Heart left ventricle (tissue), 16 donors: ENCODE measurements at regions not wholly inside any gene's neighbourhood (a gene's known extent, or its start where the extent isn't known, plus 50 kb on each side); places are given as distances from the start of the nearest gene placed in this dataset.

Experiments used
- ATAC-seq, 4 donors: fragments of 200-7000 bp; cut with Tn5 transposase; one replicate each; pipeline ENCODE4 v1.9.1; 2020 to 2022; ENCODE audit warnings: moderate library complexity in 4 of 4, mild to moderate bottlenecking in 3 of 4, moderate number of reproducible peaks in 1 of 4
- DNase-seq, 5 donors: peaks; one replicate each; pipeline ENCODE4 v3.0.0-alpha.2; 2020
- H3K27ac ChIP-seq, 12 donors: fragments of 200-600 bp; sonication (generic) in 4 of 12; one replicate each; pipeline versions ENCODE4 v1.5.0 to v1.8.0; 2016 to 2022; ENCODE audit warnings: mild to moderate bottlenecking in 2 of 12
- H3K27me3 ChIP-seq, 9 donors: fragments of 200-600 bp; sonication (generic) in 2 of 9; one replicate each; pipeline versions ENCODE4 v1.5.1 to v1.8.0; 2016 to 2022; ENCODE audit warnings: mild to moderate bottlenecking in 3 of 9
- H3K36me3 ChIP-seq, 9 donors: fragments of 200-600 bp; sonication (generic) in 2 of 9; one replicate each; pipeline versions ENCODE4 v1.5.0 to v1.8.0; 2018 to 2022; ENCODE audit warnings: mild to moderate bottlenecking in 2 of 9
- H3K4me1 ChIP-seq, 12 donors: fragments of 200-600 bp; sonication (generic) in 4 of 12; one replicate each; pipeline versions ENCODE4 v1.5.0 to v1.8.0; 2016 to 2022; ENCODE audit warnings: mild to moderate bottlenecking in 3 of 12
- H3K4me3 ChIP-seq, 12 donors: fragments of 200-600 bp; sonication (generic) in 4 of 12; one replicate each; pipeline versions ENCODE4 v1.5.0 to v1.8.0; 2017 to 2022; ENCODE audit warnings: mild to moderate bottlenecking in 9 of 12, moderate library complexity in 4 of 12
- H3K9me3 ChIP-seq, 12 donors: fragments of 200-600 bp; sonication (generic) in 4 of 12; one replicate each; pipeline versions ENCODE4 v1.5.0 to v1.8.0; 2016 to 2022; ENCODE audit warnings: mild to moderate bottlenecking in 1 of 12
- CTCF ChIP-seq, 12 donors: fragments of 200-600 bp; sonication (generic) in 4 of 12; IDR thresholded peaks; one replicate each; pipeline versions ENCODE4 v1.5.0 to v1.8.0; 2018 to 2022; ENCODE audit warnings: antibody characterized with exemption in 12 of 12, mild to moderate bottlenecking in 5 of 12
- POLR2A ChIP-seq, 2 donors: fragments of 450-650 bp; IDR thresholded peaks; one replicate each; pipeline ENCODE4 v1.6.1; 2017; ENCODE audit warnings: antibody characterized with exemption in 2 of 2, mild to moderate bottlenecking in 2 of 2, moderate library complexity in 2 of 2
- WGBS, 4 donors: extraction: QIAGEN DNeasy Blood & Tissue Kit in 2 of 4; methylation state at CpG; one replicate each; pipeline versions ENCODE4 v1.1.5 to v1.1.7; 2013 to 2018; 5-methylcytosine and 5-hydroxymethylcytosine counted together
- intact Hi-C, 10 donors: fragments of 100-400 bp; cut with DNase I; formaldehyde crosslinking; loops; one replicate each; pipeline versions ENCODE4 v1.11.1 to v1.14.2; 2022
- donor health status: ischemic (EF 13 %, LVEDD 7.1; RV severe dilation, severe dysfunction).
- donor health status: healthy with polysubstance abuse.
- donor health status: DM: no; HTN: yes; CAD: no.
- donor health status: DM: no; HTN: no; CAD: no.
- donor health status: ischemic (EF 25% LVEDD 6.9; RV normal size, moderate dysfunction).
- donor health status: ischemic (EF 25% LVEDD 5.7; RV mildly dilated, moderate dysfunction).
- donor health status: healthy.
- donor health status: DM: yes; HTN: yes; CAD: no.
- donor health status: ischemic (EF 35%, LVEDD 5.7; RV mildly dilated, moderate dysfunction).
- donor health status: nonischemic (EF 11% LVEDD 7.7; RV severe dilation, severe dysfunction).
- donor health status: DM: yes; HTN: yes; CAD: no.
- donor health status: PGD.
- donor health status: ischemic (EF 29% LVEDD 5.4; RV normal size, mild dysfunction).
- donor health status: nonischemic (EF 23%, LVEDD 6.1; RV moderate dilation, normal function).

- Histone ChIP-seq H3K4me3 (no peak overlapping the region), H3K9me3 (no peaks in the 10 kb centered on the region), H3K36me3 (no peaks in the 10 kb centered on the region), H3K27ac (no peak overlapping the region), H3K27me3 (no peaks in the 10 kb centered on the region), H3K4me1 (peaks cover 0 to 17% (median 0%) of the 10 kb centered on the region in 12 donors)
- intact Hi-C loops, result no loop called here
- ATAC-seq, result no peak
- TF ChIP-seq CTCF (IDR thresholded peaks at IDR 0.05) (no peak), POLR2A (IDR thresholded peaks at IDR 0.05) (no peak)
- DNase-seq, result no peak
- WGBS, 4 donors, result 77 to 89% (median 83%) methylated on average over 2 of the region's 2 CpGs
These were observed 500.6 kb downstream of the KCTD12 start for GRCh38 chr13:76385586-76385985.

- peak; percentile 47 to 93 (median 78) for ATAC-seq
- intact Hi-C loops, result no loop called here
- peak in 4 of 5 donors; percentile 19 to 30 (median 22) for DNase-seq
These were observed 502.3 kb downstream of the KCTD12 start for GRCh38 chr13:76383676-76384461.

GRCh38 chr13:76380446-76381065, 505.6 kb downstream of the KCTD12 start:
- WGBS, 4 donors, result 51 to 77% (median 59%) methylated on average over 1 of the region's 1 CpG
- no peak for ATAC-seq
- no peak overlapping the region for H3K27ac ChIP-seq
- H3K4me1 ChIP-seq, result peaks cover 0 to 17% (median 0%) of the 10 kb centered on the region in 12 donors
- no peak for DNase-seq
- TF ChIP-seq CTCF (IDR thresholded peaks at IDR 0.05) (no peak), POLR2A (IDR thresholded peaks at IDR 0.05) (no peak)
- H3K4me3 ChIP-seq, result no peak overlapping the region
- no peaks in the 10 kb centered on the region for H3K9me3 ChIP-seq
- no peaks in the 10 kb centered on the region for H3K36me3 ChIP-seq
- no peaks in the 10 kb centered on the region for H3K27me3 ChIP-seq
- intact Hi-C loops, result no loop called here

More at GRCh38 chr13:76383676-76384461, 502.3 kb downstream of the KCTD12 start:
- Histone ChIP-seq H3K4me1 (peaks cover 0 to 17% (median 0%) of the 10 kb centered on the region in 12 donors), H3K4me3 (no peak overlapping the region), H3K27me3 (no peaks in the 10 kb centered on the region), H3K9me3 (no peaks in the 10 kb centered on the region), H3K36me3 (no peaks in the 10 kb centered on the region), H3K27ac (peak overlapping the region in 7 of 12 donors; percentile 12 to 52 (median 28))
- 50 to 73% (median 61%) methylated on average over 2 of the region's 2 CpGs for WGBS, 4 donors
- no peak for TF ChIP-seq POLR2A (IDR thresholded peaks at IDR 0.05)
- no peak for TF ChIP-seq CTCF (IDR thresholded peaks at IDR 0.05)

GRCh38 chr13:76379341-76380105, 506.7 kb downstream of the KCTD12 start:
- no peak for ATAC-seq
- H3K27ac ChIP-seq, result no peak overlapping the region
- no peak overlapping the region for H3K4me3 ChIP-seq
- no peaks in the 10 kb centered on the region for H3K9me3 ChIP-seq
- intact Hi-C loops, result no loop called here
- TF ChIP-seq POLR2A (IDR thresholded peaks at IDR 0.05), result no peak
- no peak for TF ChIP-seq CTCF (IDR thresholded peaks at IDR 0.05)
- no peaks in the 10 kb centered on the region for H3K36me3 ChIP-seq
- H3K27me3 ChIP-seq, result no peaks in the 10 kb centered on the region
- peaks cover 0 to 17% (median 0%) of the 10 kb centered on the region in 12 donors for H3K4me1 ChIP-seq
- no peak for DNase-seq
- WGBS, 4 donors, result 86 to 91% (median 88%) methylated on average over 4 of the region's 4 CpGs
